ENCODE measurements at regions not wholly inside any gene's neighbourhood (a gene's known extent, or its start where the extent isn't known, plus 50 kb on each side); places are given as distances from the start of the nearest gene placed in this dataset.

GRCh38 chr5:33346534-33346933, 94.2 kb upstream of the TARS1 start:
- TF ChIP-seq, protein P1, sequence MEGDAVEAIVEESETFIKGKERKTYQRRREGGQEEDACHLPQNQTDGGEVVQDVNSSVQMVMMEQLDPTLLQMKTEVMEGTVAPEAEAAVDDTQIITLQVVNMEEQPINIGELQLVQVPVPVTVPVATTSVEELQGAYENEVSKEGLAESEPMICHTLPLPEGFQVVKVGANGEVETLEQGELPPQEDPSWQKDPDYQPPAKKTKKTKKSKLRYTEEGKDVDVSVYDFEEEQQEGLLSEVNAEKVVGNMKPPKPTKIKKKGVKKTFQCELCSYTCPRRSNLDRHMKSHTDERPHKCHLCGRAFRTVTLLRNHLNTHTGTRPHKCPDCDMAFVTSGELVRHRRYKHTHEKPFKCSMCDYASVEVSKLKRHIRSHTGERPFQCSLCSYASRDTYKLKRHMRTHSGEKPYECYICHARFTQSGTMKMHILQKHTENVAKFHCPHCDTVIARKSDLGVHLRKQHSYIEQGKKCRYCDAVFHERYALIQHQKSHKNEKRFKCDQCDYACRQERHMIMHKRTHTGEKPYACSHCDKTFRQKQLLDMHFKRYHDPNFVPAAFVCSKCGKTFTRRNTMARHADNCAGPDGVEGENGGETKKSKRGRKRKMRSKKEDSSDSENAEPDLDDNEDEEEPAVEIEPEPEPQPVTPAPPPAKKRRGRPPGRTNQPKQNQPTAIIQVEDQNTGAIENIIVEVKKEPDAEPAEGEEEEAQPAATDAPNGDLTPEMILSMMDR (IDR thresholded peaks at IDR 0.05), result no peak
- TF ChIP-seq EP300 (IDR thresholded peaks at IDR 0.05) (no peak), POLR2A (IDR thresholded peaks at IDR 0.05) (no peak)

All from ovary (tissue), 3 donors.